ENCODE measurements at regions not wholly inside any gene's neighbourhood (a gene's known extent, or its start where the extent isn't known, plus 50 kb on each side); places are given as distances from the start of the nearest gene placed in this dataset.
"Not testable (repeated sequence)": the region's sequence is repeated elsewhere in the genome, so short reads cannot be mapped to it uniquely, and the experiment has no call there.

DNA sequence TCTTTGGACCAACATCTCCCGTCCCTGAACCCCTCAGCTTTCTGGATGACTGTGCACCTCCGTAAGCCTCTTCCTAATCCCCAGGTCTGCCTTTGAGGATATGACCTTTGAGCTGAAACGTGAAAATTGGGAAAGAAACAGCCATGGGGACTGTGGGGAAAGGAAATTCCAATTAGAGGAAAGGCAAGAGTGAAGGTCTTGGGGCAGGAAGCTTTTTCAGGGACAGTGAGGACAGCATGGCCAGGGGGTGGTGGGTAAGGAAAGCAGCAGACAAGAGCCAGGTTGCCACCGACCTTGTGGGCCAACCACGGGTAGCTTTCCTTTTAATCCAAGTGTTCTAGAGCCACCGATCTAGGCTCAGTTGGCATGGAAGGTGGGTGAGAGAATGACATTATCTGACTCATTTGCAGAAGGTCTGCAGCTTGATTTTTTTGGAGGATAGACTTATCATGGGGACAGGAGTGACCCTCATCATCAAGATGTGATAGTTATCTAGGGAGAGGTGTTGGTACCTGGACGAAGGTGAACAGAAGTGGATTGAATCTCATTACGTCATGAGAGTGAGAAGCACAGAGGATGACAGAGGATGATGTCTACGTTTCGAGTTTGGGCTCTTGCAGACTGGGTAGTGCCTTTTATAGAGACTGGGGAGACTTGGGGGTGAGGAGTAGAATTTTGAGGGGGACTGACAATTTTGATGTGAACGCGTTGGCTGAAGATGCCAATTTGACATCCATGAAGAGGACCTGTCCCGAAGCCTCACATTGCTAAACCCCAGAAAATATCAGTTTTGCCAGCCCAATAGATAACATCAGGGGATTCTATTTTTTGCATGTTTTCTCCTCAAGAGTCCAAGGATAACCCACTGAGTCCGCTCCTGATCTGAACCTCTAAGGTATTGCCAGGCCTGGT lies 136.7 kb upstream of the PEG3 start:
- no peak for DNase-seq (ENCODE audit: low read depth)

DNA sequence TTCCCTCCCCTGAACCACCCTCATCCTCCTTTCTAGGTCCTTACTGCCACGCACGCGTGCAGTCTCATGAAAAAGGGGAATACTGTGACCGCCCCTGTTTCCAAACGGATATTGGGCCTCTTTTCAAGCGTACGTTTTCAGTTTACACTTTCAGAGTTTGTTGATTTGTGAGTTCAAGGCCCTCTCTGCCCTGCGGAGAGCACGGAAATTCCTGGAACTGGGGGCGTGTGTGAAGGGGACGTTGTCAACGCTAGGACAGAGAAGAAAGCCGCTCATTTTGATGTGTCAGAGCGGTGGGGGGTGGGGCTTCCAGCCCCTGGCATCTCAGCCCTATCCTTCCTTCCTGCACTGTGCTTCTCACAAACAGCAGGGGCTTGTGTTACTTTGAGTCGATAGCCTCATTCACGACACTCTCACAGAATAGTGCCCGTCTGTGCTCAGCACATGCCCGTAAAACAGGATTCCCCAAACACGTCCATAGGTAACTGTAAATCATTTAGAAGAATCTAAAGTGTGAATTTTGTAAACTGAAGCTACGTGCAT lies 137.6 kb upstream of the PEG3 start:
- no peak for DNase-seq (ENCODE audit: low read depth)

DNA sequence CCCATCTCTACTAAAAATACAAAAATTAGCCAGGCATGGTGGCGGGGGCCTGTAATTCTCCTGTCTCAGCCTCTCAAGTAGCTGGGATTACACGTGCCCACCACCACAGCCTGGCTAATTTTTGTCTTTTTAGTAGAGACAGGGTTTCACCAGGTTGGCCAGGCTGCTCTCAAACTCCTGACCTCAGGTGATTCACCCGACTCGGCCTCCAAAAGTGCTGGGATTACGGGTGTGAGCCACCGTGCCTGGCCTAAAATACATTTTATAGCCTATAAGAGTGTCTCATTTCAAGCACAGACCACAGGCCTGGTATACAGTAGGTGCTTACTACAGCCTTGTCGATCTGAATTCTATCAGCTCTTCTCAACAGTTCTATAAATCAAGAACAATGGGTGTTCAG lies 139.5 kb upstream of the USP29 start:
- DNase-seq (ENCODE audit: low read depth), result not testable (repeated sequence)

DNA sequence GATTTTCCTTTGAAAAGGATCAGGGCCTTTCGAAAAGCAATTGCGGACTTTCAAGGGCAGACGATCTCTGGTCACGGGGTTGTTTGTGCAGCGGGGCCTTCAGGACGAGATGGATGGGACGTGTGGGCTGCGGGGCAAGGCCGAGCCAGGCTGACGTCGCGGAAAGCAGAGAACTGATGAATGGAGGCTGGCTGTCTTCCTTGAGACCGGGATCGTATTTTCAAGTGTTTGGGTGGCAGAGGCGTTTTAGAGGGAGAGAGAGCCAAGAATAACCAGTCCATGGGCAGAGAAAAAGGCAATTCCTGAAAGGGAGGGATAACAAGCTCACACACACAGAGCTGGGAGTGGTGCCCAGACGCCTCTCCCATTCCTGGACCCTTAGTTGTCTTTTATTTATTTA lies 138.9 kb upstream of the USP29 start:
- no peak for DNase-seq (ENCODE audit: low read depth)

DNA sequence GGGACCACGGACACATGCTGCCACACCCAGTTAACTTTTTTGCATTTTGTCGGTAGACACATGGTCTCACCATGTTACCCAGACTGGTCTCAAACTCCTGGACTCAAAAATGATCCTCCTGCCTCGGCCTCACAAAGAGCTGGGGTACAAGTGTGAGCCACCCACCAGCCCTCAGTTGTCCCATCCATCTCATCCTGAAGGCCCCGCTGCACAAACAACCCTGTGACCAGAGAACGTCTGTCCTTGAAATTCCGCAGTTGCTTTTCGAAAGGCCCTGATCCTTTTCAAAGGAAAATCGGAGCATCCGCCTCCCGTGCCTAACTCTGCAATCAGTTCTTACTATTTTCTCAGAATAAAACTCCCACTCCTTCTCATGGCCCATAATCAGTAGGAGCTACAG lies 138.3 kb upstream of the USP29 start:
- not testable (repeated sequence) for DNase-seq (ENCODE audit: low read depth)

DNA sequence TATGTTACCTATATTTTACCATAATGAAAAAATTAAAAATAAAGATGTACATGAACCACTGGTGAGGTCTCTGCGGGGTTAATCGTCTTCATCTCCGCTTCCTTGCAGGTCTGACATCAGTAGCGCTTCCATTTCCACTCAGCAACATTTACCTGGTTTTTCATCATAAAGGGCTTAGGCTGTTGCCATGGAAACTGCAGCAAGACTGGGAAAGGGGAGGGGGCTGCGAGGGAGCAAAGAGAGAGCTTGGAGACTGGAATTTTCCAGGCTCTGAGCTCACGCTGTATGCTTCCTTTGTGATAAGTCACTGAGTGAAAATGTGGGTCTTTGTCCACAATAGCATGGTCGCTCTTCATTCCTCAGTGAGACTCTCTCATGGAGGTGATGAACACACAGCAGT lies 136.6 kb upstream of the USP29 start:
- DNase-seq (ENCODE audit: low read depth), result no peak

DNA sequence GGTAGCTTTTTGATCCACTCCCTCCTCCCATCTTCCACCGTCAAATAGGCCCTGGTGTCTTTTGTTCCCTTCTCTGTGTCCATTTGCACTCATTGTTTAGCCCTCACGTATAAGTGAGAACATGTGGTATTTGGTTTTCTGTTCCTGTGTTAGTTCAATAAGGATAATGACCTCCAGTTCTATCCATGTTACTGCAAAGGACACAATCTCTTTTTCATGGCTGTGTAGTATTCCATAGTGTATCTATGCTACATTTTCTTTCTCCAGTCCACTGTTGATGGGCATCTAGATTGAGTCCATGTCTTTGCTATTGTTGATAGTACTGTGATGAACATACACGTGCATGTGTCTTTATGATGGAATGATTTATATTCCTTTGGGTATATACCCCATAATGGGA lies 136.0 kb upstream of the USP29 start:
- no peak for DNase-seq (ENCODE audit: low read depth)

DNA sequence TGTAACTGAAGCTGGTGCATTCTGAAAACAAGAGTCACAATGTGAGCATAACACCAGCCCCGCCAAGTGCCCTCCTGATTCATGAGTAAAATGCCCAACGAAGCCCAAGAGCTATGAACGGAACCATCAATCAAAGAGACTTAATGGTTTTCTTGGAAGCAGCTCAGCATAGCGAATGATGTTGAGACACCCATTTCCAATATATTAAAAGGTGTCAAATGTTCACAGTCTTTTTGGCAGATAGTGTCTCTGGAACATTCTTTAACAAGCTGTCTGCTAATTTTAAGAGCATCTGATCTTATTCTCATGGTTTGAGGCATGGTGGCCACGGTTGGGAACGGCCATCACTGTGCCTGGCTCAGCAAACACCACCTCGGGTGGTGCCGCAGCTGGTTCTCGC lies 133.4 kb upstream of the USP29 start:
- DNase-seq (ENCODE audit: low read depth), result no peak

DNA sequence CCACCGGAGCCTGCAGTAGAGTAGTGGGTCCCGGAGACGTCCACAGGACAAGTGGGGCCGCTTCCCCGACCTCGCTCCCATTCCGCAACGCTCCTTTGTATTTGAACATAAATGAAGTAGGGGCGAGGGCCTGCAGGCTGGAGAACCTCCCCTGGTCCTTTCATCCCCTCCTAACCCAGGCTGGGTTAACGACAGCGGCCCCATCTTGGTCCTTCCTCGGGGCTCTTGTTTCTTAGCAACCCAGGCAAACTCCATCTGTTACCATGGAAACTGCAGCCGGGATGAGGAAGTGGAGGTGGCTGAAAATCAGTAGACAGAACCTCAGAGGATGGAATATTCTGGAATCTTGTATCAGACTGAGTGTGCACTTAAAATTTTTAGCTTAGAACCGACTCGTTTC lies 132.6 kb upstream of the USP29 start:
- no peak for DNase-seq (ENCODE audit: low read depth)

DNA sequence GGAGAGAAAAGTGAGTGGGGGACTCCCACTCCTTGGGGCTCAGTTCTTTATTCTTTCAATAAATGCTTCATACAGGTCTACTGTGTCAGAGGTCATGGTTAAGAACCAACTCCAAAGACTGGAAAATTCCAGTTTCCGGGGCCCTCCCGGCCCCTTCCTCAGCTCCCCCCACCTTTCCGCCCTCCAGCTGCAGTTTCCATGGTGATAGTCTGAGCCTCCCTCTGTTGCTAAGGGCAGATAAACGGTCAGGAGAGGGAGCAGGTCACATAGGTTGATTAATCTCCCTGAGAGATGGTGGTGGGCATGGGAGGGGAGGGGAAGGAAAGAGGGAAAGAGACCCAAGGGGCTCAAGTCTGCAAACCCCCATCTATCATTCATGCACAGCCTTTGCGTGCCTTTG lies 131.5 kb upstream of the USP29 start:
- no peak for DNase-seq (ENCODE audit: low read depth)

DNA sequence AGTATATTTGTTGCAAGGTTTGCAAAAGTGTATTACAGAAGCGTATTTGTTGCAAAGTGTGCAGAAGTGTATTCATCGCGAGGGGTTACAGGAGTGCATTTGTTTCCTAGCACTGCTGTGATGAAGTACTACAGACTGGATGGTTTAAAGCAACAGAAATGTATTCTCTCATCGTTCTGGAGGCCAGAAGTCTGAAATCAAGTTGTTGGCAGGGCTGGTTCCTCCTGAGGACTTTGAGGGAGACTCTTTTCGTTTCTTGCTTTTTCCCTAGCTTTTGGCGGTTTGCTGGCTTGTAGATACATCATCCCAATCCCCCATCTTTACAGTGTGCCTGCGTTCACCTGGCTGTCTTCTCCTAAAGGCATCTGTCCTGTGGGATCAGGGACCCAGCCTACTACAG lies 127.9 kb upstream of the USP29 start:
- DNase-seq (ENCODE audit: low read depth), result no peak

DNA sequence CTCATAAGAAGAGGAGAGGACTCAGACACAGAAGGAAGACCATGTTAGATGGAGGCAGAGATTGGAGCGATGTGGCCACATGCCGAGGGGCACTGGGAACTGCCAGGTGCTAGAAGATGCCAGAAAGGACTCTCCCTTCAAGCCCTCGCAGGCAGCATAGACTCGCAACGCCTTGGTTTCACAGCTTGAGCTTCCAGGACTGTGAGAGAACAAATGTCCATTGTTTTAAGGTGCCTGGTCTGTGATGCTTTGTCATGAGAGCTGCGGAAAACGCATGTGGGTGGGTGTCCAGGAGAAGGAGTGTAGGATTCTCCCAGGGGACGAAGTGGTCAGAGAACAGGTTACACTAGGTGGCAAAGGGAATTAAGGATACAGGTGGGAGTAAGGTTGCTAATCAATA lies 125.9 kb upstream of the USP29 start:
- no peak for DNase-seq (ENCODE audit: low read depth)

DNA sequence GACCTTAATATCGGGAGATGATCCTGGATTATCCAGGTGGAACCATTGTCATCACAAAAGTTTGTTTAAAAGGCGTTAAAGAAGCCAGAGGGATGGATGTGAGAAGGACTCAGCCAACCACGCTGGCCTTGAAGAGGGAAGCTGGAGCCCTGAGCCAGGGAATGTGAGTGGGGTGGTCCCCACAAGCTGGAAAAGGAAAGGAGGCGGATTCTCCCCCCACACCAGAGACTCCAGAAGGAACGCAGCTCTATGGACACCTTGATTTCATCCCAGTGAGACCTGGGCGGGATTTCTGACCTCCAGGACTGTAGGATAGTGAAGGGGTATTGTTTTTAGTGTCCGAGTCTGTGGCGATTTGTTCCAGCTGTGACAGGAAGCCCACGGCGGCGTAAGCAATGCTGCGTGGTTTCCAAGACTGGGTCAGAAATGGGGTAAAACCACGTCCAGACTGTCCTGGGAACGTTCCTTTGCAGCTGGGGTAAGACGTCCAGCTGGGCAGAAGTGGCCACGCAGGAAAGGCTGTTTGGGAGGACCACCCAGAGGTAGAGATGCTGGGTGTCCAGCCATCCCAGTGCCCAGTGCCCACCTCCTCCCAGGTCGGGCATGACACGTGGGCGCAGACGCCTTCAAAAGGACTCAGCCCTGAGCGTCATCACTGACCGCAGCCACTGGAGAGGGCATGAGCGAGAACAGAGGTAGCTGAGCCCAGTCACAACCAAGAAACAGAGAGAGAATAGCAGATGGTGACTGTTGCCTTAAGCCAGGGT lies 125.4 kb upstream of the USP29 start:
- no peak for DNase-seq (ENCODE audit: low read depth)

DNA sequence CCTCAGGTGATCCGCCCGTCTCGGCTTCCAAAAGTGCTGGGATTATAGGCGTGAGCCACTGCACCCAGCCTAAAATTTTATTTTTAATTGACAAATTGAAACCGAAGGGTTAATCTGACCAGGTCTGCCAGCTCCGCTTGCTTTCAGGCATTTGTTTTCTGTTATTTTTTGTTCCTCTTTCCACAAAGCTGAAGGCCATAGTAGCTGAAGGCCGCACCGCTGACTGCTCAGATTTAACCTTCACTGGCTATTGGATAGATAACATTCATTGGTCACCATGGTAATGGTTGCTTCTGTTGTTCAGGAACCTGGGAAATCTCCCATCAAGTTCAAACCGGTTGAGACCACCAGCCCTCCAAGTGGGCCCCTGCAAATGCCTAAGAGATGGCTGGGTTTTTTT lies 124.5 kb upstream of the USP29 start:
- no peak for DNase-seq (ENCODE audit: low read depth)

DNA sequence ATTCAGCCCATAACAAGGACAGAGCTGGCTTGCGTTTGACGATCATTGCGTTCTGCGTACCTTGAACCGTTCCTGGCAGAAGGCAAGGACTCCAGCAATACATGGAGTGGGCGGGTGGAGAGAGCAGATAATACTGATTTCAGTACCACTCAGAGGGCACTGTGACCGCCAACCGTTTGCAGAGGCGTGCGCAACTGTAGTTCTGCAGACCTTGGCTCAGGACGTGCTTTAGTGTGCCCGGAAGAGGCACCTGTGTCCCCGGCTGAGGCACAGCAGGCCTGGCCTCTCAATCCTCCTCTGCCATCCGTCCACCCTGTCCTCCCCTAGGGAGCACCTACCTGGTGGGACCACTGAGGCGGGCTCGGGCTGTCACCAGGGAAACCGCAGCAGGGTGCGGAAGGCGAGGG lies 117.6 kb upstream of the USP29 start:
- no peak for DNase-seq (ENCODE audit: low read depth)

DNA sequence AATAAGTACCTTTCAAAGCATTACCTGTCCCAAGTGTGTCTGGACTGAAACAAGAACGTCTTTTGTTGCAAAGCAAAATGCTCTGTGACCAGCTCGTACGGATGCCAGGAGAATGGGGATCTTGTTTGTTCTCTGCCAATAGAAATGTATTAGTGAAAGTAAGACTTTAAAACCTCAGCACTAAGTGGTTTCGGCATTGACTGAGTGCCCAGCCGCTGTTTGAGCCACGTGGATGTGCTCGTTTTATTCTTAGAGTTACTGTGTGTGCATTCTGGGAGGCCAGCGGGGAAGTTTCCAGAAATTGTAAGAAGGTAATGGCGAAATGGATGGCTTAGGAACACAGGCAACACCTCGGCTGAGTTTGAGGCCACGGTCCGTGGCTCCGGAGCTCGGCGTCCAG lies 117.1 kb upstream of the USP29 start:
- no peak for DNase-seq (ENCODE audit: low read depth)

DNA sequence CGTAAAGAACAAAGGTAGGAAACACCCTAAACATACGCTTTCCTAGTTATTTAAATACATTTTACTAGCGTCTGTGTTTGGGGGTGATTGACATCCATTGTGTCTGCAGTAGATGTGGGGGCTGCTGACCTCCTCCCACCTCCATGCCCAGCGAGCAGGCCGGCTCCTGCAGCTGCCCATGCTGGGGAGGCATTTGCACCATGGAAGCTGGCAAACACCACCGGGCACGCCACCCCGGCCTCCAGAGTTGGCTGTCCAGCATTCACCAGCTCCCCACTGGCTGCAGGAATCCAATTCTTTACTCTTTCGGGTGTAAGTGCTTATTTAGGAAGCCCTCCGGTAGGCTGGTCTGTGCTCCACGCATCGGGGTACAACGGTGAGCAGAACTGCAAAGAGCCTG lies 115.4 kb upstream of the USP29 start:
- DNase-seq (ENCODE audit: low read depth), result no peak

DNA sequence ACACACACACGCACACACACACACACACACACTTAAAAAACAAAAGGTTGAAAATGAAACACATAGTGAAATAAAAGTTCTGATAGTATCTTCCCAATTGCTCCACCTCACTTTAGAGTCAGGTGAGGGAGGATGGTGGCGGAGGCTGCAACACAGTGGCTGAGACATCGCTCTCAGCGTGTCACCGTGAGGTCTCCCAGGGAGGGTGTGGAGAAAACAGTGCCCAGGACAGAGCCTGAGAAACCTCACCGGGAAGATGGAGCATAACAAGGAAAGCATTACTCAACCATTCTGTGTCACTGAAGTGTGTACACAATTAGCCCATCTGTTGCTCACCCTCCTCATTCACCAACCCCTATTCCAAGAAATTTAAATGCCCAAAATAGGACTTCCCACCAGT lies 111.4 kb upstream of the USP29 start:
- DNase-seq (ENCODE audit: low read depth), result no peak

DNA sequence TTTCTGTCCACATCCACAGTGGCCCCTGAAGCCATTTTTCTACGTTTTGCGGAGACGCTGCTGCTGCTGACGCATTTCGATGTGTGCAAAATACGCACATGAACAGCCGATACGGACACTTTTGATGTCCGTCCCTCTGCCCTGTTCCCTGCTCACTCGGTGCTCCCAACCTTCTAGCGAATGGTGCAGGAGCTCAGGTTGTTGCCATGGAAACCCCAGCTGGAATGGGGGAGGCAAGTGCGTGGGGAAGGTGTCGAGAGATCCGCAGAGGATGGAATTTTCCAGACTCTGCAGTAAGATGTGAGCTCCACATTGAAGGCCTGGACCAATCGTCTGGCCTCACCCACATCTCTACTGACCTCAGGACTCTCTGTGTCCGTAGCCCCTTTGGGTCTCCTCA lies 109.2 kb upstream of the USP29 start:
- DNase-seq (ENCODE audit: low read depth), result no peak

DNA sequence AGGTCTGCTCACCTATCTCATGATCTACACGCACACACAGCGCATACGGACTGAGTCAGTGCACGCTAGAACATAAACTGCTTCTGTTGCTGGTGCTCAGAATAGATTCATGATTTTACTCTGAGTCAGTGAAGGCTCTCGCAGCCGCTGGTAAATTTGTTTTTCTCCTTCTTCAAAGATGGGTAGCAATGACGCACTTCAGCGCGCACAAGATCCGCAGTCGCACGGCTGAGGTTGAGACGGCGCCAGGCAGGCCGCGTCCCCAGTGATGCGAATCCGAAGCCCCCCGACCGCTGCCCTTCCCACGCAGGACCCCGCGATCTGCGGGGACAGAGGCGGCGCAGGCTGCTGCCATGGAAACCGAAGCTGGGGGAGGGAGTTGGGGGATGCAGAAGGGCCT lies 103.7 kb upstream of the USP29 start:
- no peak for DNase-seq (ENCODE audit: low read depth)

DNA sequence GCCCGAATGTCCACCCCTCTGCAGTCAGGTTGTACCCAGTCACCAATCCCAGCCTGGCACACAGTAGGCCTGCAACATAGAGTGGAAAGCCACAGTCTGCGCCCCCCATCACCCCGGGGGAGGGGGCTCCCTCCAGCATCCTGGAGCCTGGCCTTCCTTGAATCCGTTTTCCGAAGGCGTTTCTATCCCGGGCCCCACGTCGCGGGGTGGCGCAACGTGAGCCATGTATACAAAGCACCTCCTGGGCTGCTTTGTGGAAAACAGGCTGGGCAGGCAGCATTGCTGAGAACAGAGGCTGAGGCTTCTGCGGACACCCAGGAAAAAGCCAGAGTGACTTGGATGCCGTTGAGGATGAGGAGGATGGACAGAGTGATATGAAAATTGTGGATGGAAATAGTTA lies 103.3 kb upstream of the USP29 start:
- DNase-seq (ENCODE audit: low read depth), result no peak

DNA sequence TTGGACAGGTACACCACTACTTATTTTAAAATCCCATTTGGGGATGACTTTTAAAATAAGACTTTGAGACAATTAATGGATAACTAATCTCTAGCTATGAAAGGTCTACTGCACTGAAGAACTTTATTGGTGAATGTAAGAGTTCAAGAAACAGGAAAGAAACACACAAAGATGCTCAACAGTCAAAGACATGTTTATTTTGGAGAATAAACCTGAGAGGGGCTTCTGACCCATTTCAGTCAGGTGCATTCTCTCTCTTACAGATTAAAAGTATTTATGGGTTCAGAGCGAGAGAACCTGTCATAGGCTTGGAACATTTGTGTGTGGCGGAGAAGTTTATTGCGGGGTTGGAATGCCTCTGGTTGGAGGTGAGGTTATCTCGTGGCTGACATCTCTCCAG lies 94.3 kb upstream of the USP29 start:
- no peak for DNase-seq (ENCODE audit: low read depth)

DNA sequence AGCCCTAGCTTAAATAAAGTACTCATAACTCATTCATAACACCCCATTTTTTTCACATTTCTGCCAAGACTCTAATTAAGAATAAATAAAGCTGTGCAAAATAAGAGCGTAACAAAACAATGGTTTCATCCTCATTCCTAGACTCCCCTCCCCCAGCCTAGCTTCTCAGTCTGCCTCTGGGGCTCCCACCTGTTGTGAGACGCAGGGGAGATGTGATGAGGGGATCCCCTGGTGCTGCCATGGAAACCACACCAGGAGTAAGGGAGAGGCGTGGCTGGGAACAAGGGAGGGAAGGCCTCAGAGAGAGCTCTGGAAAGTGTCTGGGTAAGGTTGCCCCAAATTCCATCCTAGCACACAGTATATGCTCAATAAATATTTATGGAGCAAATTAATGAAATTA lies 93.3 kb upstream of the USP29 start:
- DNase-seq (ENCODE audit: low read depth), result no peak

Measured in myocyte (in vitro differentiated cells).